SK-N-SH (cell line): ENCODE measurements at regions not wholly inside any gene's neighbourhood (a gene's known extent, or its start where the extent isn't known, plus 50 kb on each side); places are given as distances from the start of the nearest gene placed in this dataset.

Experiments used
- CTCF ChIA-PET: fragments of 300-600, 350-600 bp; formaldehyde crosslinking; extraction: SDS; loops from one replicate; lab custom pipeline; 2021; lab: Yijun Ruan, JAX
- POLR2A ChIA-PET: fragments of 350-600 bp; sonication (Branson Sonifier 250); formaldehyde crosslinking; extraction: SDS; loops from one replicate; lab custom pipeline; 2020; ENCODE audit warnings: antibody characterized with exemption, inconsistent platforms; lab: Yijun Ruan, JAX
- DNase-seq: peaks from one replicate; pipeline ENCODE4 v3.0.0; 2012
- H2AFZ ChIP-seq: fragments of 200-600 bp; sonication (generic); 2 replicates; pipeline ENCODE4 v1.8.1; 2016; ENCODE audit warnings: antibody characterized with exemption, mild to moderate bottlenecking, low read depth
- H3F3A ChIP-seq: fragments of 200-600 bp; sonication (generic); replicated peaks from 2 replicates; pipeline ENCODE3; 2016; ENCODE audit warnings: antibody characterized with exemption, mild to moderate bottlenecking; ENCODE audit not compliant: insufficient read depth
- H3K27ac ChIP-seq, 2 experiments: fragments of 200-500 bp in 1 of 2; fragments of 200-600 bp in 1 of 2; sonication (Bioruptor generic) in 1 of 2; sonication (generic), shearing (Covaris generic) in 1 of 2; 2 replicates each; pipeline versions ENCODE4 v1.5.1 to v1.6.1; 2014 to 2016; ENCODE audit warnings: low read depth in 2 of 2, inconsistent platforms in 1 of 2, low read length in 1 of 2, mild to moderate bottlenecking in 1 of 2, mixed read lengths in 1 of 2
- H3K27me3 ChIP-seq: fragments of 200-600 bp; sonication (generic), shearing (Covaris generic); 2 replicates; pipeline ENCODE4 v1.6.1; 2016; ENCODE audit warnings: mixed run types; ENCODE audit not compliant: insufficient read depth
- H3K36me3 ChIP-seq, 2 experiments: fragments of 200-500 bp in 1 of 2; fragments of 200-600 bp in 1 of 2; sonication (Bioruptor generic) in 1 of 2; sonication (generic) in 1 of 2; replicated peaks in 1 of 2; 2 replicates each; pipeline versions ENCODE3 to v1.5.1; 2014 to 2016; ENCODE audit warnings: low read length in 1 of 2, mild to moderate bottlenecking in 1 of 2; ENCODE audit not compliant: insufficient read depth in 2 of 2, control insufficient read depth in 1 of 2
- H3K4me1 ChIP-seq, 2 experiments: fragments of 200-500 bp in 1 of 2; fragments of 200-600 bp in 1 of 2; sonication (Bioruptor generic) in 1 of 2; sonication (generic), shearing (Covaris generic) in 1 of 2; 2 replicates each; pipeline versions ENCODE4 v1.5.1 to v1.6.1; 2014 to 2016; ENCODE audit warnings: low read depth in 1 of 2, low read length in 1 of 2, mixed run types in 1 of 2; ENCODE audit not compliant: insufficient read depth in 2 of 2, control insufficient read depth in 1 of 2
- H3K4me2 ChIP-seq: fragments of 200-600 bp; sonication (generic), shearing (Covaris generic); 2 replicates; pipeline ENCODE4 v1.6.1; 2017; ENCODE audit warnings: mixed run types
- H3K4me3 ChIP-seq, 2 experiments: fragments of 200-500 bp in 1 of 2; fragments of 200-600 bp in 1 of 2; sonication (Bioruptor generic) in 1 of 2; sonication (generic), shearing (Covaris generic) in 1 of 2; 2 replicates each; pipeline versions ENCODE4 v1.5.1 to v1.8.1; 2014 to 2016; ENCODE audit warnings: low read depth in 2 of 2, inconsistent platforms in 1 of 2, low read length in 1 of 2, mild to moderate bottlenecking in 1 of 2, mixed read lengths in 1 of 2, moderate library complexity in 1 of 2
- H3K79me2 ChIP-seq: fragments of 200-600 bp; sonication (generic); 2 replicates; pipeline ENCODE4 v1.8.1; 2017; ENCODE audit warnings: mild to moderate bottlenecking; ENCODE audit not compliant: insufficient read depth
- H3K9ac ChIP-seq: fragments of 200-600 bp; sonication (generic); 2 replicates; pipeline ENCODE4 v1.6.1; 2017; ENCODE audit warnings: mixed run types
- H3K9me2 ChIP-seq: fragments of 200-600 bp; sonication (generic); 2 replicates; pipeline ENCODE4 v1.6.1; 2017; ENCODE audit warnings: mixed run types
- H3K9me3 ChIP-seq: fragments of 200-600 bp; sonication (generic); 2 replicates; pipeline ENCODE4 v1.6.1; 2017; ENCODE audit warnings: mixed run types, mild to moderate bottlenecking, moderate library complexity
- H4K20me1 ChIP-seq: fragments of 200-600 bp; sonication (generic); 2 replicates; pipeline ENCODE4 v1.6.1; 2017; ENCODE audit warnings: mild to moderate bottlenecking, mixed run types; ENCODE audit not compliant: insufficient read depth
- CHD2 ChIP-seq: fragments of 150-350 bp; IDR thresholded peaks from 2 replicates; pipeline ENCODE4 v1.6.1; 2018; ENCODE audit warnings: low read length; ENCODE audit not compliant: partially characterized antibody
- ELF1 ChIP-seq: IDR thresholded peaks from 2 replicates; pipeline ENCODE4 v1.4.0; 2012
- EP300 ChIP-seq, 2 experiments: IDR thresholded peaks; 2 replicates each; pipeline versions ENCODE4 v1.4.0 to v1.6.1; 2012; ENCODE audit warnings: borderline replicate concordance in 1 of 2, low read depth in 1 of 2, low read length in 1 of 2
- EZH2phosphoT487 ChIP-seq: fragments of 200-600 bp; sonication (generic); IDR thresholded peaks from 2 replicates; pipeline ENCODE4 v1.6.1; 2017; ENCODE audit warnings: low read depth, mixed run types, mild to moderate bottlenecking, antibody characterized with exemption, moderate library complexity, borderline replicate concordance
- FOSL2 ChIP-seq: IDR thresholded peaks from 2 replicates; pipeline ENCODE4 v1.4.0; 2012; ENCODE audit warnings: low read depth, mild to moderate bottlenecking, moderate library complexity, borderline replicate concordance
- FOXJ3 ChIP-seq: sonication (generic); formaldehyde crosslinking; IDR thresholded peaks from 2 replicates; pipeline ENCODE4 v1.5.1; 2020; ENCODE audit warnings: mild to moderate bottlenecking, missing genetic modification reagents
- GABPA ChIP-seq: IDR thresholded peaks from 2 replicates; pipeline ENCODE4 v1.4.0; 2012; ENCODE audit warnings: low read depth, mild to moderate bottlenecking
- GATA2 ChIP-seq: sonication (generic); formaldehyde crosslinking; IDR thresholded peaks from 2 replicates; pipeline ENCODE4 v1.5.0; 2020; ENCODE audit warnings: mild to moderate bottlenecking, missing genetic modification reagents
- JUND ChIP-seq: IDR thresholded peaks from 2 replicates; pipeline ENCODE4 v1.4.0; 2012
- MXI1 ChIP-seq: IDR thresholded peaks from 2 replicates; pipeline ENCODE4 v1.6.1; 2012; ENCODE audit warnings: mild to moderate bottlenecking, low read depth, low read length, improper control_type of control experiment
- NFIC ChIP-seq: IDR thresholded peaks from 2 replicates; pipeline ENCODE4 v1.4.0; 2012; ENCODE audit warnings: borderline replicate concordance
- PBX3 ChIP-seq: IDR thresholded peaks from 2 replicates; pipeline ENCODE4; 2012
- POLR2AphosphoS5 ChIP-seq: IDR thresholded peaks from 2 replicates; pipeline ENCODE4 v1.6.1; 2012; ENCODE audit warnings: low read depth, low read length
- RFX5 ChIP-seq: IDR thresholded peaks from 2 replicates; pipeline ENCODE4 v1.6.1; 2012; ENCODE audit warnings: mild to moderate bottlenecking, improper control_type of control experiment, low read length
- RXRA ChIP-seq: IDR thresholded peaks from 2 replicates; pipeline ENCODE4 v1.4.0; 2012; ENCODE audit warnings: low read depth, mild to moderate bottlenecking, borderline replicate concordance
- SIN3A ChIP-seq: IDR thresholded peaks from 2 replicates; pipeline ENCODE4 v1.6.1; 2012; ENCODE audit warnings: low read depth, mild to moderate bottlenecking, low read length, moderate library complexity, borderline replicate concordance
- SMC3 ChIP-seq: IDR thresholded peaks from 2 replicates; pipeline ENCODE4 v1.6.1; 2012; ENCODE audit warnings: low read depth, low read length, improper control_type of control experiment
- TAF1 ChIP-seq: IDR thresholded peaks from 2 replicates; pipeline ENCODE4 v1.6.1; 2012; ENCODE audit warnings: low read depth, mild to moderate bottlenecking, low read length, moderate library complexity, borderline replicate concordance
- TCF12 ChIP-seq: IDR thresholded peaks from 2 replicates; pipeline ENCODE4 v1.4.0; 2012
- TEAD4 ChIP-seq: IDR thresholded peaks from 2 replicates; pipeline ENCODE4 v1.4.0; 2012; ENCODE audit warnings: mild to moderate bottlenecking, borderline replicate concordance; ENCODE audit not compliant: insufficient read depth
- USF2 ChIP-seq: fragments of 150-350 bp; IDR thresholded peaks from 2 replicates; pipeline ENCODE4 v1.6.1; 2017; ENCODE audit warnings: antibody characterized with exemption, low read length, low read depth, borderline replicate concordance
- WGBS: methylation state at CpG from one replicate; pipeline ENCODE4 v1.1.6; 2017; ENCODE audit warnings: low lambda C conversion rate; 5-methylcytosine and 5-hydroxymethylcytosine counted together
- TF ChIP-seq, protein P1 (sequence below): fragments of 150-350 bp; IDR thresholded peaks from 2 replicates; pipeline ENCODE4 v1.6.1; 2016; ENCODE audit warnings: mild to moderate bottlenecking, low read depth, low read length
- TF ChIP-seq, protein P2 (sequence below): IDR thresholded peaks from 2 replicates; pipeline ENCODE4 v1.4.0; 2012; ENCODE audit warnings: low read depth, borderline replicate concordance
- TF ChIP-seq, protein P3 (sequence below): fragments of 200-600 bp; sonication (generic); IDR thresholded peaks from 2 replicates; pipeline ENCODE4 v1.6.1; 2017; ENCODE audit warnings: antibody characterized with exemption, mild to moderate bottlenecking, moderate library complexity

GRCh38 chr2:145775591-145775990, 1255.7 kb upstream of the ZEB2 start:
- Histone ChIP-seq H3K9ac (no peak overlapping the region), H4K20me1 (no peaks in the 10 kb centered on the region), H3F3A (no peaks in the 10 kb centered on the region), H3K27me3 (no peaks in the 10 kb centered on the region), H3K79me2 (no peaks in the 10 kb centered on the region), H3K4me2 (no peak overlapping the region), H3K9me3 (no peaks in the 10 kb centered on the region), H3K4me3 (no peak overlapping the region), H3K27ac (no peak overlapping the region), H3K36me3 (no peaks in the 10 kb centered on the region), H2AFZ (no peak overlapping the region), H3K4me1 (no peaks in the 10 kb centered on the region; a peak in 1 of 4 replicates), H3K9me2 (no peaks in the 10 kb centered on the region)
- no peak for TF ChIP-seq SIN3A
- TF ChIP-seq, protein P1, sequence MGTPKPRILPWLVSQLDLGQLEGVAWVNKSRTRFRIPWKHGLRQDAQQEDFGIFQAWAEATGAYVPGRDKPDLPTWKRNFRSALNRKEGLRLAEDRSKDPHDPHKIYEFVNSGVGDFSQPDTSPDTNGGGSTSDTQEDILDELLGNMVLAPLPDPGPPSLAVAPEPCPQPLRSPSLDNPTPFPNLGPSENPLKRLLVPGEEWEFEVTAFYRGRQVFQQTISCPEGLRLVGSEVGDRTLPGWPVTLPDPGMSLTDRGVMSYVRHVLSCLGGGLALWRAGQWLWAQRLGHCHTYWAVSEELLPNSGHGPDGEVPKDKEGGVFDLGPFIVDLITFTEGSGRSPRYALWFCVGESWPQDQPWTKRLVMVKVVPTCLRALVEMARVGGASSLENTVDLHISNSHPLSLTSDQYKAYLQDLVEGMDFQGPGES = no peak
- no peak for TF ChIP-seq MXI1
- no peak for TF ChIP-seq TCF12
- no peak for TF ChIP-seq SMC3
- TF ChIP-seq RXRA = no peak
- TF ChIP-seq, protein P2, sequence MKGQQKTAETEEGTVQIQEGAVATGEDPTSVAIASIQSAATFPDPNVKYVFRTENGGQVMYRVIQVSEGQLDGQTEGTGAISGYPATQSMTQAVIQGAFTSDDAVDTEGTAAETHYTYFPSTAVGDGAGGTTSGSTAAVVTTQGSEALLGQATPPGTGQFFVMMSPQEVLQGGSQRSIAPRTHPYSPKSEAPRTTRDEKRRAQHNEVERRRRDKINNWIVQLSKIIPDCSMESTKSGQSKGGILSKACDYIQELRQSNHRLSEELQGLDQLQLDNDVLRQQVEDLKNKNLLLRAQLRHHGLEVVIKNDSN = no peak
- no peak for TF ChIP-seq EP300 (IDR thresholded peaks at IDR 0.05; ENCODE audit: borderline replicate concordance in 1 of 2, low read depth in 1 of 2, low read length in 1 of 2)
- no peak for TF ChIP-seq GATA2 (CRISPR knock-in tag)
- no peak for TF ChIP-seq PBX3
- TF ChIP-seq USF2 = no peak
- TF ChIP-seq POLR2AphosphoS5 = no peak
- TF ChIP-seq ELF1 = no peak
- no peak for TF ChIP-seq CHD2
- no peak for TF ChIP-seq FOXJ3
- TF ChIP-seq EZH2phosphoT487 = no peak
- 63% methylated on average over 2 of the region's 2 CpGs for WGBS
- ChIA-PET POLR2A (no interaction called here), CTCF (no interaction called here)
- DNase-seq = no peak

GRCh38 chr2:145771525-145771924, 1251.6 kb upstream of the ZEB2 start:
- POLR2A ChIA-PET = no interaction called here
- H3K4me3 ChIP-seq = no peak overlapping the region
- no peak for TF ChIP-seq MXI1
- TF ChIP-seq JUND = no peak
- TF ChIP-seq, protein P3, sequence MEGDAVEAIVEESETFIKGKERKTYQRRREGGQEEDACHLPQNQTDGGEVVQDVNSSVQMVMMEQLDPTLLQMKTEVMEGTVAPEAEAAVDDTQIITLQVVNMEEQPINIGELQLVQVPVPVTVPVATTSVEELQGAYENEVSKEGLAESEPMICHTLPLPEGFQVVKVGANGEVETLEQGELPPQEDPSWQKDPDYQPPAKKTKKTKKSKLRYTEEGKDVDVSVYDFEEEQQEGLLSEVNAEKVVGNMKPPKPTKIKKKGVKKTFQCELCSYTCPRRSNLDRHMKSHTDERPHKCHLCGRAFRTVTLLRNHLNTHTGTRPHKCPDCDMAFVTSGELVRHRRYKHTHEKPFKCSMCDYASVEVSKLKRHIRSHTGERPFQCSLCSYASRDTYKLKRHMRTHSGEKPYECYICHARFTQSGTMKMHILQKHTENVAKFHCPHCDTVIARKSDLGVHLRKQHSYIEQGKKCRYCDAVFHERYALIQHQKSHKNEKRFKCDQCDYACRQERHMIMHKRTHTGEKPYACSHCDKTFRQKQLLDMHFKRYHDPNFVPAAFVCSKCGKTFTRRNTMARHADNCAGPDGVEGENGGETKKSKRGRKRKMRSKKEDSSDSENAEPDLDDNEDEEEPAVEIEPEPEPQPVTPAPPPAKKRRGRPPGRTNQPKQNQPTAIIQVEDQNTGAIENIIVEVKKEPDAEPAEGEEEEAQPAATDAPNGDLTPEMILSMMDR = no peak
- no peak for TF ChIP-seq FOXJ3
- no peak for TF ChIP-seq FOSL2
- no peak for TF ChIP-seq USF2
- TF ChIP-seq RXRA = no peak
- no peak for TF ChIP-seq GABPA
- TF ChIP-seq TEAD4 = no peak
- no peak for TF ChIP-seq CHD2
- TF ChIP-seq RFX5 = no peak
- TF ChIP-seq TAF1 = no peak
- no peak for TF ChIP-seq NFIC
- no peak overlapping the region for H3K4me2 ChIP-seq
- H3K36me3 ChIP-seq = no peaks in the 10 kb centered on the region
- H3K4me1 ChIP-seq = no peaks in the 10 kb centered on the region; a peak in 1 of 4 replicates
- H3K9me3 ChIP-seq = no peaks in the 10 kb centered on the region
- no peaks in the 10 kb centered on the region for H3K79me2 ChIP-seq
- no peak for DNase-seq
- CTCF ChIA-PET = no interaction called here
- no peak overlapping the region for H2AFZ ChIP-seq
- no peaks in the 10 kb centered on the region for H3F3A ChIP-seq
- no peaks in the 10 kb centered on the region for H4K20me1 ChIP-seq
- H3K27me3 ChIP-seq = no peaks in the 10 kb centered on the region
- H3K9ac ChIP-seq = no peak overlapping the region
- H3K27ac ChIP-seq = no peak overlapping the region
- no peaks in the 10 kb centered on the region for H3K9me2 ChIP-seq
